Body of pancreas (tissue), 4 donors: ENCODE measurements at regions not wholly inside any gene's neighbourhood (a gene's known extent, or its start where the extent isn't known, plus 50 kb on each side); places are given as distances from the start of the nearest gene placed in this dataset.
"Not testable (repeated sequence)": the region's sequence is repeated elsewhere in the genome, so short reads cannot be mapped to it uniquely, and the experiment has no call there.

Experiments used
- ATAC-seq: fragments of 150-250 bp; one replicate; pipeline ENCODE4 v1.9.1; 2016
- DNase-seq, 4 donors: peaks; one replicate each; pipeline ENCODE4 v3.0.0-alpha.2; 2019
- H3K27ac ChIP-seq, 4 donors: fragments of 200-600 bp; sonication (generic); 1 replicate in 3 of 4; 2 replicates in 1 of 4; pipeline versions ENCODE4 v1.5.1 to v1.6.1; 2016 to 2019; ENCODE audit warnings: mild to moderate bottlenecking in 1 of 4, mixed read lengths in 1 of 4, moderate library complexity in 1 of 4
- H3K27me3 ChIP-seq, 2 donors: fragments of 200-600 bp; sonication (generic); one replicate each; pipeline ENCODE4 v1.6.0; 2016; ENCODE audit warnings: mild to moderate bottlenecking in 1 of 2
- H3K36me3 ChIP-seq, 2 donors: fragments of 200-600 bp; sonication (generic); replicated peaks in 1 of 2; 2 replicates each; pipeline ENCODE4 v1.5.1; 2016; ENCODE audit warnings: low read depth in 2 of 2; ENCODE audit not compliant: insufficient read depth in 1 of 2
- H3K4me1 ChIP-seq: fragments of 200-600 bp; sonication (generic); one replicate; pipeline ENCODE4 v1.6.0; 2016
- H3K4me3 ChIP-seq, 2 donors: fragments of 200-600 bp; sonication (generic); 1 replicate in 1 of 2; 2 replicates in 1 of 2; pipeline ENCODE4 v1.5.1; 2016 to 2019
- H3K9me3 ChIP-seq, 3 donors: fragments of 200-600 bp; sonication (generic); 1 replicate in 2 of 3; 2 replicates in 1 of 3; pipeline ENCODE4 v1.5.1; 2016
- POLR2A ChIP-seq, 3 donors: fragments of 450-650 bp; IDR thresholded peaks; one replicate each; pipeline ENCODE4 v1.6.1; 2016; ENCODE audit warnings: antibody characterized with exemption in 3 of 3, mild to moderate bottlenecking in 2 of 3
- WGBS, 2 donors: methylation state at CpG; one replicate each; pipeline ENCODE4 v1.1.5; 2017; 5-methylcytosine and 5-hydroxymethylcytosine counted together
- intact Hi-C: fragments of 100-400 bp; cut with DNase I; formaldehyde crosslinking; loops from one replicate; pipeline ENCODE4 v1.15.1; 2023
- TF ChIP-seq, protein P1 (sequence below), 7 experiments: fragments of 450-650 bp in 4 of 7; fragments of 200-600 bp in 3 of 7; sonication (generic) in 3 of 7; IDR thresholded peaks; one replicate each; pipeline ENCODE4 v1.5.1; 2016 to 2019; ENCODE audit warnings: antibody characterized with exemption in 7 of 7

DNA sequence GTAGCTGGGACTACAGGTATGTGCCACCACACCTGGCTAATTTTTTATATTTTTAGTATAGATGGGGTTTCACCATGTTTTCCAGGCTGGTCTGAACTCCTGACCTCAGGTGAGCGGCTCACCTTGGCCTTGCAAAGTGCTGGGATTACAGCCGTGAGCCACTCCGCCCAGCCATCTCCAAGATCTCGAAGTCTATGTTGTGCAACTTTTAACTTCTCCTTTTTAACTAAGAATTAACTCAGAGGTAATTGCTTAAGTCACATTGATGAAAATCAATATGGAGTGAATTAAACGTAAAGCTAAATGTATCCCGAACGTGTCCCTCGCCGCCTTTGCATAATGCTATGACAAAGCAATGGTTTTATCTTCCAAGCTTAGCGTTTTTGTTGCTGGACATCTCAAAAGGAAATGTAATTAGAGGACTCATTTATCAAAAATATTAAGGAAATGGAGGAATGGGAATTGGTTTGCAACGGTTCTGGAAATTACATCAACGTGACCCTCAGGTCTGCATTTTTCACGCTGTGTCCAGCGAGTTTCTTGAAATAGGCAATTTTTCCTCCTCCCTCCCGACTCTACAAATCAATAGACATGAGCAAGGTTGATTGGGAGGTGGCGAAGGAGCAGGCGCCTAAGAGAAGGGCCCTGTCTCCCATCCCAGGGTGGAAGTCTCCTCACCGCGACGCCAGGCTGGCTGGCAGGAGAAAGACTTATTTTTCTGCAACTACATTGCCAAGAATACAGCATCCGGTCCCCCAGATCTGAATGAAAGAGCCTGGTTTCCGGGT lies 89.8 kb downstream of the TMEM130 start:
- no peak for DNase-seq

DNA sequence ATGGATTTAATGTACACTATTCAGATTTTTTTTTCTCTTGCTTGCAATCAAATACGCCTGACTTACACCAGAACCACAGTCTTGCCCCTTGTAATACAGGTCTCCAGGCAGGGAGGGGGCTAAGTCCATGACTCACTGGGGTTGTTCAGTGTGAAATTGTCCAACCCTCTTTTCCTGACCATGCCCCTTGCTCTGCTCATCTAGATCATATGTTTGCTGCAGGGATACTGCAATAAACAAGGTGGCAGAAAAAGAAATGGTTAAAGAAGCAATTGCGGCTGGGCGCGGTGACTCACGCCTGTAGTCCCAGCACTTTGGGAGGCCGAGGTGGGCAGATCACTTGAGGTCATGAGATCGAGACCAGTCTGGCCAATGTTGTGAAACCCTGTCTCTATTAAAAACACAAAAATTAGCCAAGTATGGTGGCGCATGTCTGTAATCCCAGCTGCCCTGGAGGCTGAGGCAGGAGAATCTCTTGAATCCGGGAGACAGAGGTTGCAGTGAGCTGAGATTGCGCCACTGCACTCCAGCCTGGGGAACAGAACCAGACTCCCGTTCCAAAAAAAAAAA lies 85.5 kb downstream of the TMEM130 start:
- intact Hi-C loops, result no loop called here
- Histone ChIP-seq H3K9me3 (no peaks in the 10 kb centered on the region), H3K4me3 (no peak overlapping the region), H3K27me3 (no peaks in the 10 kb centered on the region), H3K36me3 (no peaks in the 10 kb centered on the region), H3K27ac (no peak overlapping the region), H3K4me1 (no peaks in the 10 kb centered on the region)
- TF ChIP-seq POLR2A (IDR thresholded peaks at IDR 0.05), result no peak
- TF ChIP-seq, protein P1, sequence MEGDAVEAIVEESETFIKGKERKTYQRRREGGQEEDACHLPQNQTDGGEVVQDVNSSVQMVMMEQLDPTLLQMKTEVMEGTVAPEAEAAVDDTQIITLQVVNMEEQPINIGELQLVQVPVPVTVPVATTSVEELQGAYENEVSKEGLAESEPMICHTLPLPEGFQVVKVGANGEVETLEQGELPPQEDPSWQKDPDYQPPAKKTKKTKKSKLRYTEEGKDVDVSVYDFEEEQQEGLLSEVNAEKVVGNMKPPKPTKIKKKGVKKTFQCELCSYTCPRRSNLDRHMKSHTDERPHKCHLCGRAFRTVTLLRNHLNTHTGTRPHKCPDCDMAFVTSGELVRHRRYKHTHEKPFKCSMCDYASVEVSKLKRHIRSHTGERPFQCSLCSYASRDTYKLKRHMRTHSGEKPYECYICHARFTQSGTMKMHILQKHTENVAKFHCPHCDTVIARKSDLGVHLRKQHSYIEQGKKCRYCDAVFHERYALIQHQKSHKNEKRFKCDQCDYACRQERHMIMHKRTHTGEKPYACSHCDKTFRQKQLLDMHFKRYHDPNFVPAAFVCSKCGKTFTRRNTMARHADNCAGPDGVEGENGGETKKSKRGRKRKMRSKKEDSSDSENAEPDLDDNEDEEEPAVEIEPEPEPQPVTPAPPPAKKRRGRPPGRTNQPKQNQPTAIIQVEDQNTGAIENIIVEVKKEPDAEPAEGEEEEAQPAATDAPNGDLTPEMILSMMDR (IDR thresholded peaks at IDR 0.05), result no peak
- WGBS, 2 donors, result 66 to 78% methylated on average over 11 of the region's 11 CpGs
- no peak for DNase-seq
- no peak for ATAC-seq

More for the DNA sequence above, 89.8 kb downstream of the TMEM130 start:
- ATAC-seq, result no peak
- intact Hi-C loops, result no loop called here
- H3K9me3 ChIP-seq, result no peaks in the 10 kb centered on the region
- H3K36me3 ChIP-seq, result no peaks in the 10 kb centered on the region
- H3K27ac ChIP-seq, result no peak overlapping the region
- no peaks in the 10 kb centered on the region for H3K27me3 ChIP-seq
- WGBS, 2 donors, result 64 to 73% methylated on average over 21 of the region's 22 CpGs
- H3K4me3 ChIP-seq, result no peak overlapping the region
- TF ChIP-seq, protein P1 (IDR thresholded peaks at IDR 0.05), result no peak
- TF ChIP-seq POLR2A (IDR thresholded peaks at IDR 0.05), result no peak
- H3K4me1 ChIP-seq, result no peaks in the 10 kb centered on the region

DNA sequence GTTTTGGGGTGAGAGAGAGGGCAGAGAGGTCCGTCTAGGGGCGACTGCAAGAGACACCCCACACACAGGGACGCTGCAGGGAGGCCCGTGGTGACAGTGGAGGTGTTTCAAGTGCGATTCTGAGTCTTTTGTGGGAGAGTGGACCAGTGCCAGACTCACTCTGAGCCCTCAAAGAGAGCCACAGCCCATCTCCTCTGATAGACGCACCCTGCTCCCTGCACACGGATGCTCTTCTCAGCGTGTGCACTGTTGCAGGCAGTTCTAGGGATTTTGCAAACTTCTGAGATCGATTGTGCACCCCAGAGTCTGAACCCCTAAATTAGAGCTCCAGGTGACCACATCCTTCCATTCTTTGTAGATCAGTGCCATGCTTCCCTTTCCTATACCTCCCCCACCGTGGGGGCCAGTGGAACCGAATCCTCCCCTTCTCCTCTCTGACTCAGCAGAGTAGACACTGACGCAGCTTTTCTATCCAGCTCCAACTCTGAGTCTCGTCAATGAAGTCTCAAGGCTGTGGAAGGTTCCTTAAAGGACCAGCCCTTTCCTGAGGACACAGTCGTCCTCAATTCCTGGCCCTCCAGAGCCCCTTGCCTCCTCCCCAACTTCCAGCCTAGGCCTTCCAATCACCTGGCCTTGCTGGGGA lies 83.8 kb downstream of the TMEM130 start:
- no peaks in the 10 kb centered on the region for H3K9me3 ChIP-seq
- ATAC-seq (no peak), DNase-seq (no peak)
- WGBS, 2 donors, result 50 to 62% methylated on average over 14 of the region's 14 CpGs
- H3K4me3 ChIP-seq, result no peak overlapping the region
- H3K4me1 ChIP-seq, result no peaks in the 10 kb centered on the region
- H3K36me3 ChIP-seq, result no peaks in the 10 kb centered on the region
- TF ChIP-seq POLR2A (IDR thresholded peaks at IDR 0.05), result no peak
- TF ChIP-seq, protein P1 (IDR thresholded peaks at IDR 0.05), result no peak
- no peak overlapping the region for H3K27ac ChIP-seq
- intact Hi-C loops, result no loop called here
- no peaks in the 10 kb centered on the region for H3K27me3 ChIP-seq

DNA sequence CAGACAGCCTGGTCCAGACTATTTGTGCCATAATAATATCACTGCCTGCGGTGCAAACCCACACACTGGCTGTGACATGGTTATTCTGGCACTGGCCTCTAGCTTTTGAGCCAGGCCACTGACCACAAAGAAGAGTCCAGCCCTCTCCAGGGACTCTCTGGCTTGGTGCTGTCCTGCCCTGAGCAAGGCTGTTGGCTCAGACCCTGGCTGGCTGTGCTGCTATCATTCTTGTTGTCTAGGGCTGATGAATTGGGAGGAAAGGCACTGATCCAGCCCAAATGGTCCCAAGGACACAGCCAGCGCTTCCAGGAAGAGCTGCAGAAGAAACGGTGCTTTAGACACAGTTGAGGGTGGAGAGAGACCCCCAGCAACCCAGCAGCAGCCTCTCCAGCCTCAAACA lies 80.8 kb downstream of the TMEM130 start:
- TF ChIP-seq, protein P1 (IDR thresholded peaks at IDR 0.05), result no peak
- TF ChIP-seq POLR2A (IDR thresholded peaks at IDR 0.05), result no peak
- H3K36me3 ChIP-seq, result no peaks in the 10 kb centered on the region
- no peak overlapping the region for H3K27ac ChIP-seq
- no peaks in the 10 kb centered on the region for H3K4me1 ChIP-seq
- H3K27me3 ChIP-seq, result no peaks in the 10 kb centered on the region
- intact Hi-C loops, result no loop called here
- 25% methylated on average over 3 of the region's 3 CpGs; no CpG with 5 or more reads in 1 of the 2 donors for WGBS, 2 donors
- DNase-seq (peak in 2 of 4 donors; percentile 12 to 34), ATAC-seq (peak; percentile 33)
- no peaks in the 10 kb centered on the region for H3K9me3 ChIP-seq
- H3K4me3 ChIP-seq, result no peak overlapping the region

DNA sequence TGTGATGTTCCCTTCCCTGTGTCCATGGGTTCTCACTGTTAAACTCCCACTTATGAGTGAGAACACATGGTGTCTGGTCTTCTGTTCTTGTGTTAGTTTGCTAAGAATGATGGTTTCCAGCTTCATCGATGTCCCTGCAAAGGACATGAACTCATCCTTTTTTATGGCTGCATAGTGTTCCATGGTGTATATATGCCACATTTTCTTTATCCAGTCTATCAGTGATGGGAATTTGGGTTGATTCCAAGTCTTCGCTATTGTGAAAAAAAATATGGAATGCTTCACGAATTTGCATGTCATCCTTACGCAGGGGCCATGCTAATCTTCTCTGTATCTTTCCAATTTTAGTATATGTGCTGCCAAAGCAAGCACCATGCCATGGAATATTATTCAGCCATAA lies 75.4 kb downstream of the TMEM130 start:
- H3K27me3 ChIP-seq, DNase-seq, H3K27ac ChIP-seq, H3K36me3 ChIP-seq, intact Hi-C loops, ATAC-seq, H3K4me1 ChIP-seq, H3K4me3 ChIP-seq, H3K9me3 ChIP-seq: not testable (repeated sequence)
- WGBS, 2 donors, result 79 to 82% methylated on average over 4 of the region's 4 CpGs
